ENCODE measurements at regions not wholly inside any gene's neighbourhood (a gene's known extent, or its start where the extent isn't known, plus 50 kb on each side); places are given as distances from the start of the nearest gene placed in this dataset.

DNA sequence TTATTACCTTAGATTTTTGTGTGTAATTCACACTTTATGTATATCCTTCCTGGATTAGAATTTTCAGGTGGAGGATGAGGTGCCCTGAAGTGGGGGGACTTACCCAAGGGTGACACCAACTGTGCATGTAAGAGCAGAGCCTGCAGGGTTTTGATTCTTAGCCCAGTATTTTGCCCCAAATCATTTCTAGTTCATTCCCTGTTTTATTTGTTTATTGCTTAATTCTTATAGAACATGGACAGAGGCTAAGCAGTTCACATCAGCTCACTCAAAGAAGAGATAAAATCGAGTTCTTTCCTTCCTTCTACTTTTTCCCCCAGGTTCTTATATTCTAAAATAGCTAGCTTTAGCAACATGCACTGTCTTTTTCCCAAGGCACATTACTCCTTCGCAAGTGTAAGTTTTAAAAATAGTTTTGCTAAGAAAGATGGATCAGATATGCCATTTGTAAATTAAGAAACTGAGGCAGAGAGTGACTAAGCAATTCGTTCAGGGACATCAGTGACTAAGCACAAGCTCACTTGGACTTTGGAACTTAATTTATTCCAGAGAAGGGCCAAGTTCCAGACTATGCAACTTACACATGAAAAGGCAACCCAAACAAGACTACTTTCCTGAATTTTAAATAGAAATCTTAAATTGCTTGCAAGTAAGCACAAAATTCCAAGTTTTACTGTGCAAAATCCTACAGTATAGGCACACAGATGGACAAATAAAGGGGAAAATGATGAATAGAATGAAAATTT, 427.9 kb upstream of the POU3F3 start (continued):
- TF ChIP-seq, protein P1, sequence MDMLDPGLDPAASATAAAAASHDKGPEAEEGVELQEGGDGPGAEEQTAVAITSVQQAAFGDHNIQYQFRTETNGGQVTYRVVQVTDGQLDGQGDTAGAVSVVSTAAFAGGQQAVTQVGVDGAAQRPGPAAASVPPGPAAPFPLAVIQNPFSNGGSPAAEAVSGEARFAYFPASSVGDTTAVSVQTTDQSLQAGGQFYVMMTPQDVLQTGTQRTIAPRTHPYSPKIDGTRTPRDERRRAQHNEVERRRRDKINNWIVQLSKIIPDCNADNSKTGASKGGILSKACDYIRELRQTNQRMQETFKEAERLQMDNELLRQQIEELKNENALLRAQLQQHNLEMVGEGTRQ (IDR thresholded peaks at IDR 0.05; ENCODE audit: low read length) = no peak
- no peak for TF ChIP-seq KDM1A (IDR thresholded peaks at IDR 0.05; ENCODE audit: borderline replicate concordance, low read length)
- TF ChIP-seq CREB1 (IDR thresholded peaks at IDR 0.05) = no peak
- TF ChIP-seq TAF1 (IDR thresholded peaks at IDR 0.05; ENCODE audit: low read depth, low read length) = no peak
- TF ChIP-seq TAF7 (optimal IDR thresholded peaks at IDR 0.05; ENCODE audit: borderline replicate concordance, low read depth, low read length) = no peak
- no peak for TF ChIP-seq SIN3A (conservative IDR thresholded peaks at IDR 0.05 in 1 of 2, IDR thresholded peaks at IDR 0.05 in 1 of 2; ENCODE audit: low read depth in 1 of 2, low read length in 2 of 2)
- no peak for TF ChIP-seq SIRT6 (IDR thresholded peaks at IDR 0.05; ENCODE audit: low read length)
- TF ChIP-seq, protein P2, sequence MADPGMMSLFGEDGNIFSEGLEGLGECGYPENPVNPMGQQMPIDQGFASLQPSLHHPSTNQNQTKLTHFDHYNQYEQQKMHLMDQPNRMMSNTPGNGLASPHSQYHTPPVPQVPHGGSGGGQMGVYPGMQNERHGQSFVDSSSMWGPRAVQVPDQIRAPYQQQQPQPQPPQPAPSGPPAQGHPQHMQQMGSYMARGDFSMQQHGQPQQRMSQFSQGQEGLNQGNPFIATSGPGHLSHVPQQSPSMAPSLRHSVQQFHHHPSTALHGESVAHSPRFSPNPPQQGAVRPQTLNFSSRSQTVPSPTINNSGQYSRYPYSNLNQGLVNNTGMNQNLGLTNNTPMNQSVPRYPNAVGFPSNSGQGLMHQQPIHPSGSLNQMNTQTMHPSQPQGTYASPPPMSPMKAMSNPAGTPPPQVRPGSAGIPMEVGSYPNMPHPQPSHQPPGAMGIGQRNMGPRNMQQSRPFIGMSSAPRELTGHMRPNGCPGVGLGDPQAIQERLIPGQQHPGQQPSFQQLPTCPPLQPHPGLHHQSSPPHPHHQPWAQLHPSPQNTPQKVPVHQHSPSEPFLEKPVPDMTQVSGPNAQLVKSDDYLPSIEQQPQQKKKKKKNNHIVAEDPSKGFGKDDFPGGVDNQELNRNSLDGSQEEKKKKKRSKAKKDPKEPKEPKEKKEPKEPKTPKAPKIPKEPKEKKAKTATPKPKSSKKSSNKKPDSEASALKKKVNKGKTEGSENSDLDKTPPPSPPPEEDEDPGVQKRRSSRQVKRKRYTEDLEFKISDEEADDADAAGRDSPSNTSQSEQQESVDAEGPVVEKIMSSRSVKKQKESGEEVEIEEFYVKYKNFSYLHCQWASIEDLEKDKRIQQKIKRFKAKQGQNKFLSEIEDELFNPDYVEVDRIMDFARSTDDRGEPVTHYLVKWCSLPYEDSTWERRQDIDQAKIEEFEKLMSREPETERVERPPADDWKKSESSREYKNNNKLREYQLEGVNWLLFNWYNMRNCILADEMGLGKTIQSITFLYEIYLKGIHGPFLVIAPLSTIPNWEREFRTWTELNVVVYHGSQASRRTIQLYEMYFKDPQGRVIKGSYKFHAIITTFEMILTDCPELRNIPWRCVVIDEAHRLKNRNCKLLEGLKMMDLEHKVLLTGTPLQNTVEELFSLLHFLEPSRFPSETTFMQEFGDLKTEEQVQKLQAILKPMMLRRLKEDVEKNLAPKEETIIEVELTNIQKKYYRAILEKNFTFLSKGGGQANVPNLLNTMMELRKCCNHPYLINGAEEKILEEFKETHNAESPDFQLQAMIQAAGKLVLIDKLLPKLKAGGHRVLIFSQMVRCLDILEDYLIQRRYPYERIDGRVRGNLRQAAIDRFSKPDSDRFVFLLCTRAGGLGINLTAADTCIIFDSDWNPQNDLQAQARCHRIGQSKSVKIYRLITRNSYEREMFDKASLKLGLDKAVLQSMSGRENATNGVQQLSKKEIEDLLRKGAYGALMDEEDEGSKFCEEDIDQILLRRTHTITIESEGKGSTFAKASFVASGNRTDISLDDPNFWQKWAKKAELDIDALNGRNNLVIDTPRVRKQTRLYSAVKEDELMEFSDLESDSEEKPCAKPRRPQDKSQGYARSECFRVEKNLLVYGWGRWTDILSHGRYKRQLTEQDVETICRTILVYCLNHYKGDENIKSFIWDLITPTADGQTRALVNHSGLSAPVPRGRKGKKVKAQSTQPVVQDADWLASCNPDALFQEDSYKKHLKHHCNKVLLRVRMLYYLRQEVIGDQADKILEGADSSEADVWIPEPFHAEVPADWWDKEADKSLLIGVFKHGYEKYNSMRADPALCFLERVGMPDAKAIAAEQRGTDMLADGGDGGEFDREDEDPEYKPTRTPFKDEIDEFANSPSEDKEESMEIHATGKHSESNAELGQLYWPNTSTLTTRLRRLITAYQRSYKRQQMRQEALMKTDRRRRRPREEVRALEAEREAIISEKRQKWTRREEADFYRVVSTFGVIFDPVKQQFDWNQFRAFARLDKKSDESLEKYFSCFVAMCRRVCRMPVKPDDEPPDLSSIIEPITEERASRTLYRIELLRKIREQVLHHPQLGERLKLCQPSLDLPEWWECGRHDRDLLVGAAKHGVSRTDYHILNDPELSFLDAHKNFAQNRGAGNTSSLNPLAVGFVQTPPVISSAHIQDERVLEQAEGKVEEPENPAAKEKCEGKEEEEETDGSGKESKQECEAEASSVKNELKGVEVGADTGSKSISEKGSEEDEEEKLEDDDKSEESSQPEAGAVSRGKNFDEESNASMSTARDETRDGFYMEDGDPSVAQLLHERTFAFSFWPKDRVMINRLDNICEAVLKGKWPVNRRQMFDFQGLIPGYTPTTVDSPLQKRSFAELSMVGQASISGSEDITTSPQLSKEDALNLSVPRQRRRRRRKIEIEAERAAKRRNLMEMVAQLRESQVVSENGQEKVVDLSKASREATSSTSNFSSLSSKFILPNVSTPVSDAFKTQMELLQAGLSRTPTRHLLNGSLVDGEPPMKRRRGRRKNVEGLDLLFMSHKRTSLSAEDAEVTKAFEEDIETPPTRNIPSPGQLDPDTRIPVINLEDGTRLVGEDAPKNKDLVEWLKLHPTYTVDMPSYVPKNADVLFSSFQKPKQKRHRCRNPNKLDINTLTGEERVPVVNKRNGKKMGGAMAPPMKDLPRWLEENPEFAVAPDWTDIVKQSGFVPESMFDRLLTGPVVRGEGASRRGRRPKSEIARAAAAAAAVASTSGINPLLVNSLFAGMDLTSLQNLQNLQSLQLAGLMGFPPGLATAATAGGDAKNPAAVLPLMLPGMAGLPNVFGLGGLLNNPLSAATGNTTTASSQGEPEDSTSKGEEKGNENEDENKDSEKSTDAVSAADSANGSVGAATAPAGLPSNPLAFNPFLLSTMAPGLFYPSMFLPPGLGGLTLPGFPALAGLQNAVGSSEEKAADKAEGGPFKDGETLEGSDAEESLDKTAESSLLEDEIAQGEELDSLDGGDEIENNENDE (IDR thresholded peaks at IDR 0.05; ENCODE audit: insufficient replicate concordance, low read length) = no peak
- TF ChIP-seq JUND (IDR thresholded peaks at IDR 0.05; ENCODE audit: low read length) = no peak

All from H1 (cell line).